ENCODE measurements at regions not wholly inside any gene's neighbourhood (a gene's known extent, or its start where the extent isn't known, plus 50 kb on each side); places are given as distances from the start of the nearest gene placed in this dataset.

DNA sequence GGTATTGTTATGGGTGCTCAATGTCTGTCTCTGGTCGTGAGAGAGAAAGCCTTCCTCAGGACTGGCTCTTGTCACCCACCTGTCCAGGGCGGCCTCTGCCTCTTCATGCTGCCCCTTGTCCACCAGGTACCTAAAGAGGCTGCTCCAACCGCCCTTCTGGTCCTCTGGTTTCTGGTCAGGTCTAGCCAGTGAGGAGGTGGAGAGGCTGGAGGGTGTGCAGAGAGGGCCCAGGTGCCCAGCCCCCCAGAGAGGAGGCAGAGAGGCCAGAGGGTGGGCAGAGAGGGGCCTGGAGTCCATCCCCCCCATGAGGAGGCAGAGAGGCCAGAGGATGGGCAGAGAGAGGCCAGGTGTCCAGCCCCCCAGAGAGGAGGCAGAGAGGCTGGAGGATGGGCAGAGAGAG, 329.8 kb upstream of the IRX4 start:
- TF ChIP-seq, protein P1, sequence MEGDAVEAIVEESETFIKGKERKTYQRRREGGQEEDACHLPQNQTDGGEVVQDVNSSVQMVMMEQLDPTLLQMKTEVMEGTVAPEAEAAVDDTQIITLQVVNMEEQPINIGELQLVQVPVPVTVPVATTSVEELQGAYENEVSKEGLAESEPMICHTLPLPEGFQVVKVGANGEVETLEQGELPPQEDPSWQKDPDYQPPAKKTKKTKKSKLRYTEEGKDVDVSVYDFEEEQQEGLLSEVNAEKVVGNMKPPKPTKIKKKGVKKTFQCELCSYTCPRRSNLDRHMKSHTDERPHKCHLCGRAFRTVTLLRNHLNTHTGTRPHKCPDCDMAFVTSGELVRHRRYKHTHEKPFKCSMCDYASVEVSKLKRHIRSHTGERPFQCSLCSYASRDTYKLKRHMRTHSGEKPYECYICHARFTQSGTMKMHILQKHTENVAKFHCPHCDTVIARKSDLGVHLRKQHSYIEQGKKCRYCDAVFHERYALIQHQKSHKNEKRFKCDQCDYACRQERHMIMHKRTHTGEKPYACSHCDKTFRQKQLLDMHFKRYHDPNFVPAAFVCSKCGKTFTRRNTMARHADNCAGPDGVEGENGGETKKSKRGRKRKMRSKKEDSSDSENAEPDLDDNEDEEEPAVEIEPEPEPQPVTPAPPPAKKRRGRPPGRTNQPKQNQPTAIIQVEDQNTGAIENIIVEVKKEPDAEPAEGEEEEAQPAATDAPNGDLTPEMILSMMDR (IDR thresholded peaks at IDR 0.05; ENCODE audit: low read depth, low read length, poor library complexity, severe bottlenecking): no peak
- TF ChIP-seq EZH2phosphoT487 (IDR thresholded peaks at IDR 0.05; ENCODE audit: borderline replicate concordance, low read length): no peak
- H3K36me3 ChIP-seq (ENCODE audit: control insufficient read depth, low read length): no peaks in the 10 kb centered on the region
- no peaks in the 10 kb centered on the region for H3K27me3 ChIP-seq (ENCODE audit: control insufficient read depth, low read length)
- no peak overlapping the region for H3K27ac ChIP-seq (ENCODE audit: low read depth, low read length)
- no peaks in the 10 kb centered on the region for H4K20me1 ChIP-seq (ENCODE audit: control insufficient read depth, insufficient read depth, low read depth, low read length)
- H3K79me2 ChIP-seq (ENCODE audit: control insufficient read depth, low read length): no peaks in the 10 kb centered on the region
- H3K4me1 ChIP-seq (ENCODE audit: control insufficient read depth, low read length): no peaks in the 10 kb centered on the region
- no peak overlapping the region for H3K4me2 ChIP-seq (ENCODE audit: low read length)
- H3F3A ChIP-seq (ENCODE audit: control insufficient read depth, insufficient read depth): no peaks in the 10 kb centered on the region
- H3K9me2 ChIP-seq (replicated peaks; ENCODE audit: control insufficient read depth, low read length): no peaks in the 10 kb centered on the region
- no peak overlapping the region for H3K4me3 ChIP-seq (ENCODE audit: low read length)
- H3K9me3 ChIP-seq (ENCODE audit: control insufficient read depth, insufficient read depth, low read length): no peaks in the 10 kb centered on the region

DNA sequence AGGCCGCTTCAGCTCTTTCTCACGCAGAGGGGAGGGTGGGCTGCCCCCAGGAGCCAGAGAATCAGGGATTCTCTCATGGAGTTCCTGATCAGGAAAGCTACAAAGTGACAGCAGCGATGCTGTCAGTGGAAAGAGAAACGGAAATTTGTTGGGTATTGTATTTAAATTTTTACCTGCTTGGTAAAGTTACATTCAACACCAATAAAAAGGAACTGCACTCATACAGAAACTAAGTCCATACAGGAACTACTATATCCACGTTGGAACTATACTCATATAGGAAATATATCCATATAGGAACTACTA, 325.5 kb upstream of the IRX4 start:
- Histone ChIP-seq H3K4me3 (ENCODE audit: low read length) (no peak overlapping the region), H3K4me2 (ENCODE audit: low read length) (no peak overlapping the region), H3K9me2 (replicated peaks; ENCODE audit: control insufficient read depth, low read length) (no peaks in the 10 kb centered on the region), H3K27me3 (ENCODE audit: control insufficient read depth, low read length) (no peaks in the 10 kb centered on the region), H3K36me3 (ENCODE audit: control insufficient read depth, low read length) (no peaks in the 10 kb centered on the region), H3K4me1 (ENCODE audit: control insufficient read depth, low read length) (no peaks in the 10 kb centered on the region), H4K20me1 (ENCODE audit: control insufficient read depth, insufficient read depth, low read depth, low read length) (no peaks in the 10 kb centered on the region), H3K79me2 (ENCODE audit: control insufficient read depth, low read length) (no peaks in the 10 kb centered on the region), H3K27ac (ENCODE audit: low read depth, low read length) (no peak overlapping the region), H3F3A (ENCODE audit: control insufficient read depth, insufficient read depth) (no peaks in the 10 kb centered on the region), H3K9me3 (ENCODE audit: control insufficient read depth, insufficient read depth, low read length) (no peaks in the 10 kb centered on the region)
- no peak for TF ChIP-seq EZH2phosphoT487 (IDR thresholded peaks at IDR 0.05; ENCODE audit: borderline replicate concordance, low read length)
- TF ChIP-seq, protein P1 (IDR thresholded peaks at IDR 0.05; ENCODE audit: low read depth, low read length, poor library complexity, severe bottlenecking): no peak

GRCh38 chr5:2207416-2208238, 324.9 kb upstream of the IRX4 start:
- TF ChIP-seq EZH2phosphoT487 (IDR thresholded peaks at IDR 0.05; ENCODE audit: borderline replicate concordance, low read length): no peak
- TF ChIP-seq, protein P1 (IDR thresholded peaks at IDR 0.05; ENCODE audit: low read depth, low read length, poor library complexity, severe bottlenecking): no peak
- no peak overlapping the region for H3K27ac ChIP-seq (ENCODE audit: low read depth, low read length)
- H3K79me2 ChIP-seq (ENCODE audit: control insufficient read depth, low read length): no peaks in the 10 kb centered on the region

More at GRCh38 chr5:2207416-2208238, 324.9 kb upstream of the IRX4 start:
- Histone ChIP-seq H3K27me3 (ENCODE audit: control insufficient read depth, low read length) (no peaks in the 10 kb centered on the region), H3K9me3 (ENCODE audit: control insufficient read depth, insufficient read depth, low read length) (no peaks in the 10 kb centered on the region), H3K4me2 (ENCODE audit: low read length) (no peak overlapping the region), H3K4me1 (ENCODE audit: control insufficient read depth, low read length) (no peaks in the 10 kb centered on the region), H3K9me2 (replicated peaks; ENCODE audit: control insufficient read depth, low read length) (no peaks in the 10 kb centered on the region), H3F3A (ENCODE audit: control insufficient read depth, insufficient read depth) (no peaks in the 10 kb centered on the region), H3K36me3 (ENCODE audit: control insufficient read depth, low read length) (no peaks in the 10 kb centered on the region), H4K20me1 (ENCODE audit: control insufficient read depth, insufficient read depth, low read depth, low read length) (no peaks in the 10 kb centered on the region), H3K4me3 (ENCODE audit: low read length) (no peak overlapping the region)

All from DOHH2 (cell line).